RPMI7951 (cell line): ENCODE measurements at regions not wholly inside any gene's neighbourhood (a gene's known extent, or its start where the extent isn't known, plus 50 kb on each side); places are given as distances from the start of the nearest gene placed in this dataset.

Experiments used
- DNase-seq: peaks from one replicate; pipeline ENCODE4 v3.0.0-alpha.2; 2012; ENCODE audit warnings: low read depth

DNA sequence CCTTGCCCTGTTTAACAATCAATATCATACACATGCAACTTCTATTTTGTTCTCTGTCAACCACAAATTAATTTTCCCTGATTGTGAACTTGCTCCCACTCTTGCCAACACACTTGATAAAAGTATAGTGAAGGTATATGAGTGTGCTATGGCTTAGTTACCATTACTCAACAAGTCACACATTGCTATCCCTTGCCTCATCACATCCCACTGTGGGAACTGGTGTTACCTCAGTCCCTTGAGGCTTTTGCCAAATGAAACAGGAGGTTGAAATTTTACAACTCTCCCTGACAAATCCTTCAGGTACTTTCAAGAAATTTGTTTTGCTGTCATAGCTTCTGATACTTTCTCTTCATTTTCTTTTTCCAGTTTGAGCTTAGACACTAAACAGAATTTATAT lies 472.5 kb upstream of the SEMA3D start:
- no peak for DNase-seq

DNA sequence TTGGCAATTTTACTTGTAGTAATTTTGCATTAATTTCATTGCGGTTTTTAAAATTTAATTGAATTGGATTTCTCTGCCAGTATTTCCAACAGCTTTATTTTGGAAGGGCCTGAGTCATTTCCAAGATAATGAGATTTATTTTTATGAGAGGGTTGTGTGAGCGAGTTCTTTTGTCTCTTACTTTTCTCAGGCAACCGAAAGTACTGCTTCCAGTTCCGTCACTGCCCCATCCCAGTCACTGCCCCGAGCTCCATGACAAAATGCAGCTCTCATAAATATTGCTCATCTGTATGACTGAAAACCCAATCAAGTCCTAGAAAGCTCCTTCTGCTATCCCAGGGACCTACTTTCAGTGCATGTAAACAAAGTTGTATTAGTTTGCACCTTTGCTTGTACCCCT lies 468.4 kb upstream of the SEMA3D start:
- DNase-seq = no peak

DNA sequence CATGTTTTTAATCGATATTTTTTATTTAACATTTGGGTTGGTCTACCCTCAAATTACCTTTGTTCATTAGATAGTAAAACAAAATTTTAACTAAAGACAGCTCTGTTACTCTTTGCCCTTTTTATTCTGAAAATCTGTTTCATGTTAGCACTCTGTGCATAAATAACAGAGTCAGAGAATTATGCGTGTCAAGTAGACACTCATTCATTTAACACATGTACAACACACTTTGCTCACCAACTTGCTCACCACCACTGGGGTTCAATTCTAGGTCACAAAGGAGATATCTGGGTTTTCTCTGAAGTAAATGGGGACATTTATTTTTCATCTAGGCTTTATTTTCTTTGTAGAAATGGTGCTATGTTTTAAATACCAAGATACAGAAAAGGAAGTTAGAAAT lies 457.4 kb upstream of the SEMA3D start:
- DNase-seq = no peak

- DNase-seq = no peak
Measured at GRCh38 chr7:85641331-85641730, 454.5 kb upstream of the SEMA3D start.

GRCh38 chr7:85638394-85638793 lies 451.5 kb upstream of the SEMA3D start:
- DNase-seq = no peak

DNA sequence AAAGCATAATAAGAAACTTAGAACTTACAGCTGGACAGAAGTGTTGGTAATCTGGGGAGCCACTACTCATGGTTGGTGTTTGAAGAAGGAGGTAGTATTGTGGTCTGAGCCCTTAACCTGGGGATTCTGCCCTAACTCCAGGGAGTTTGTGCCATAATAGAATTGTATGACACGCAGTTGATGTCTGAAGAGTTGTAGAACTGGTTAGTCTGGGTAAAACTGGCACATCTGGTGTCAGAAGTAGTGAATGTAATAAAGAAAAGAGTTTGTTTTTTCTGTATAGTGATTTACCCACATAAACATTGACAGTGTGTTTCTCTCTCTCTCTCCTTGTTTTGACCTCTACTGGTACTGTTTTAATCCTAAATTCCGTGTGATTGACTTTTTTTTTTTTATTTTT lies 448.1 kb upstream of the SEMA3D start:
- DNase-seq = no peak

DNA sequence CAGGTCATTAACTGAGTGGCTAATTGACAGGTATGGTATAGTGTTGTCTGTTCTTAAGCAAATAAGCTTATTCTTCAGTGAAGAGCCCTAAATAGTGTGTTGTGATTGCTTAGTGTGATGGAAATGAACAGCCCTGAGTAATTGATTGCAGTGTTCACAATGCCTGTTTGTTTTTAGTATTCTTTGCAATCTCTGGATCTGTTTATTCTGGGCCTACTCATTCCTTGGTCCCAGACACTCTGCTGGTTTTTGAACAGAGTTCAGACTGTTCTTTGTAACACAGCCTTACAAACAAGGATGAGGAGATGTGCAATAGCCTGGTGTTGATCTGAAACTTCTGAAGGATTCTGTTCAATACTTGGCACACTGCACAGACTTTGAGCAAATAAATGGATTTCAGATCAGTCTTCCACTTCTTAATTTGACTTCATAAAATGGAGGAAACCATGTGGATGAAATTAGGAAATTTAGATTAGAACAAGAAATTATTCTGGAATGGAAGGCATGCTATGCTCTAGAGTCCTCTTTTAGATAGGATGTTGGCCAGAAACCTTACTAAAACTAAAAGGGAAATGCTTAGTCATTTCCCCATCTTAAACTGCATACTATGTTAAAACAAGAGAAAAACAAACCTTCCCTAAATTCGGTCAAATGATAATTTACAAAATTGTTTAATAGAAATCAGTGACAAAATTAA lies 444.2 kb upstream of the SEMA3D start:
- peak; percentile 15 for DNase-seq

DNA sequence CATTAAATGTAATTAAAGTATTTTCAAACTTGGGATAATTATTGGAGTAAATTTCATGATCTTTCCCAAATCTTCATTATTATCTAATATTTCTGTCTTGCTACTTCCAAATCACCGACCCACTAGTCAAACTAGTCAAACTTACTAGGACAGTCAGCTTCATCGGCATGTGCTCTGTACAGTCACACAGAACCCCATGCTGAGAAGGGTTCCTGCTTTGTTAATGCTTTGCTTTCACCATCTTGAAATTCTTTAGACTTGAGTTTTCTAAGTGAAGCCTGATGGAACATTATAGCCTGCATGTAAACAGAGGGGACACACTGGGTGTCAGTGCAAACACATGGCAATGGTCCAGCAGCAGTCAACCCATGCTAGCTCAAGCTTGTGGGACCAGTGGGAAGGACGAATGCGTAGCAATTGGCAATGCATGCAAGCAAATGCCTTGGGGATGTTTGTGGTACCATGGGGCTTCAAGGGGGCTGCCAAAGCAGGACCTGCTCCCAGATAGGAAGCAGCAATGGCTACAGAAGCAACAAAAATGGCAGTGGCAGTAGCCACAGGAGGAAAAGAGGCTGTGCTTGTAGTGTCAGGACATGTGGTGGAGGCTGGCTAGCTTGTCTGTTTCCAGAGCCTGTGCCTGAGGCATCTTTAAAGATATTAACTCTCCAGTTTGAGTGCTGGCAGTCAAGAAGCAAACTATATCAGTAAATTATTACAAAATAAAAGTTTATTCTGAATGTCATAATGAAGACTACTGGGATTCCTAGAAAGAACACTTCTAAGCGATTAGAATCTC lies 441.1 kb upstream of the SEMA3D start:
- no peak for DNase-seq

GRCh38 chr7:85622059-85622458 lies 435.2 kb upstream of the SEMA3D start:
- DNase-seq = no peak

DNA sequence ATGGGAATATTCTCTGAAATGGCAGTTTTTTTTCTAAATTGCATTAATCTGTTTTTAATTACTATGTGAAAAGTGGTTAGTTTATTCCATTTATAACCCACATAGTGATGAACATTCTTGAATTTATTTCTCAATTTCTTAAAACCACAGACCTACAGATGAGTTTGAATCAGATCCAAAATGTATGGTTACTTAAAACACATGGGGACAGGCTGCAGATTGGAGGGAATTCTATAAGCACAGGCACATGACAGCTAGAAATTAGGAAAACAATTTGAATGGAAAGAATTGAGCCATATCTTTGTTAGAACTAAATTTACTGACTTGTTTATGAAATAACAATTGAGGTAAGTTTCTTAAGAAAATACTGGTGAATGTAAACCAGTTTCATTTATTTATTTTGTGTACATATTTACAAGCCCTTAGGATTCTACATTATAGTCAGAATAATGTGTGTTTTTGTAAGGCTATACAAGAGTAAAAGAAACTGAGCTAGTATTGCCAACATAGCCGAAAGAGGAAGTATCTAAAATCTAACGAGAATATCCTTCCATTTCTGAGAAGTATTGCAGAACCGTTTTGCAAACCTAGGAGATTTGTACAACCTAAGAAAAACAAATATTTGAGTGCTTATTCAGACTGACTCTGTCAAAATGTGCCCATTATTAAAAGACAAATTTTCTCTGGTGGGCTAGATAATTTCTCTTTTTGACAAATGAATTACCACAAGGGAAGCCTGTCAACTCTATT lies 434.3 kb upstream of the SEMA3D start:
- no peak for DNase-seq

GRCh38 chr7:85619236-85619635 lies 432.4 kb upstream of the SEMA3D start:
- no peak for DNase-seq

- no peak for DNase-seq
Measured at GRCh38 chr7:85614684-85615083, 427.8 kb upstream of the SEMA3D start.

GRCh38 chr7:85612514-85612913 lies 425.7 kb upstream of the SEMA3D start:
- DNase-seq = no peak

DNA sequence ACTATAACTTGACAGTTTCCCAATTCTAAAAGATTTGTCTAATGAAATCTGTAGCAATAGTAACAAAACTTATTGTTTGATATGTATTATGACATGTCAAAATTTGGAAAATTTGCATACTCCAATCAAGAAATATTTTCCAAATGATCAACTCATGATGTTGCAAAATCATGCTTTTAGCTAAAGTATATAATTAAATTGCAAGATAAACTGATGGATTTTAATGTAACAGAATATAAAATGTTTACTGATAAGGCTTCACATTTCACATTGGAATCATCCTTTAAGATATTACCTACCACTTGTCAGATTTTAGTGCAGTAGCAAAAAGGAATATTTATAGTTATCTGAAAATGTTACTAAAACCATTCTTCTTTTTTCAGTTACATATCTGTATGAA lies 421.9 kb upstream of the SEMA3D start:
- no peak for DNase-seq

- no peak for DNase-seq
Measured at GRCh38 chr7:85602196-85602595, 415.3 kb upstream of the SEMA3D start.

DNA sequence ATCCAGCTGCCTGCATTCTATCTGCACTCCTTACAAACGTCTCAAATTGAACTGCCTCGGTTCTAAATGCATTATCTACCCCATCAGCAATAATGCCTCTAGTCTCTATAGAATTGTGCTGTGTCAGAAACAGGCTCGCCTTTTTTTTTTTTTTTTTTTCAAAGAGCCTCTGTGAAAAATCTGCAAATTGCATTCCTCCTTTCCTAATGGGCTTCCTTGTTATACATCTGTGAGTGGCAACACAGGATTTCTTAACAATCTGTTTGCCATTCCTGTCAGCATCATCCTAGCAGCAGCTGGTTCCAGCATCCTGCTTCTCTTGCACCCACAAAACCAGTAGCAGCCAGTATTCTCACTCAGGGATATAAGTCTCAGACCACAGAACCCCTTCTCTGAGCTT lies 413.5 kb upstream of the SEMA3D start:
- peak; percentile 13 for DNase-seq

DNA sequence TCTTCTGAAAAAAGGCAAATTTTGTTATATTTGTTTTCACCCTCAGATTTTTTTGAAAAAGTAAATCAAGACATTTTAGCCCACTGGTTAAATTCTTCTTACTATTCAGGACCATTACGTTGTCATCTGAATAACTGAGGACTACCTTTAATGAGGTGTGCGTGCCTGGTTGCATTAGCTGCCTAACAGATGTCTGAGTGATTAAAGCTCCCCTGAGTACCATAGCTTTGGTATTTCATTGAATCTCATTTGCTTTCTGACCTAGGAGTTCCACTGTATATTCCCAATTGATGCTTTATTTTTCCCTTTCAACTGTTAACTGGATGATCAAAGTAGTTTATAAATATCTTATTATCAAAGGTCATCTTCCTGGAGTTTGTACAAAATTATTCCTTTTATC lies 410.0 kb upstream of the SEMA3D start:
- no peak for DNase-seq

GRCh38 chr7:85595750-85596178 lies 408.9 kb upstream of the SEMA3D start:
- peak; percentile 25 for DNase-seq

GRCh38 chr7:85593355-85593754 lies 406.5 kb upstream of the SEMA3D start:
- DNase-seq = no peak

- DNase-seq = no peak
Measured at GRCh38 chr7:85587785-85588184, 400.9 kb upstream of the SEMA3D start.

DNA sequence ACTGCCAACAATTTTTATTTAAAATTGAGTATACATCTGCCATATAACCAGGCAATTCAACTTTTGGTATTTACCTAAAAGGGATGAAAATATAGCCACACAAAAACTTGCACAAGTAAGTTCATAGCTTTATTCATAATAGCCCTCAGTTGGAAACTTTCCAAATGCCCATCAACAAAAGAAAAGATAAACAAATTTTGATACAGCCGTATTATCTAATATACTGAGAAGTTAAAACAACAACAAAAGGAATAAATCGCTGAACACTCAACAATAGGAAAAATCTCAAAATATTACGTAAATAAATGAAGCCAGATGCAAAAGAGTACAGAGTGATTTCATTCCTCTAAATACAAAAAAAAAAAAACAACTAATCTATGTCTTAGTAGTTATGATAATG lies 399.2 kb upstream of the SEMA3D start:
- no peak for DNase-seq

GRCh38 chr7:85583131-85583953 lies 396.5 kb upstream of the SEMA3D start:
- no peak for DNase-seq
